DMS153 treated with DMSO at 0.1 percent for 48 hours (cell line): ENCODE measurements at regions not wholly inside any gene's neighbourhood (a gene's known extent, or its start where the extent isn't known, plus 50 kb on each side); places are given as distances from the start of the nearest gene placed in this dataset.
"Not testable (repeated sequence)": the region's sequence is repeated elsewhere in the genome, so short reads cannot be mapped to it uniquely, and the experiment has no call there.

Experiments
- DNase-seq: peaks from one replicate; lab custom pipeline; 2025; ENCODE audit not compliant: unreplicated experiment; lab: John Stamatoyannopoulos, UW

DNA sequence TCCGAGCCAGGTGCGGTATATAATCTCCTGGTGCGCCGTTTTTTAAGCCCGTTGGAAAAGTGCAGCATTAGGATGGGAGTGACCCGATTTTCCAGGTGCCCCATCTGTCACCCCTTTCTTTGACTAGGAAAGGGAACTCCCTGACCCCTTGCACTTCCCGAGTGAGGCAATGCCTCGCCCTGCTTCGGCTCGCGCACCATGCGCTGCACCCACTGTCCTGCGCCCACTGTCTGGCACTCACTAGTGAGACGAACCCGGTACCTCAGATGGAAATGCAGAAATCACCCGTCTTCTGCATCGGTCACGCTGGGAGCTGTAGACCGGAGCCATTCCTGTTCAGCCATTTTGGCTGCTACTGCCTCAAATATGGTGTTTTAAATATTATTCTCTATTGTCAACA is 198.0 kb downstream of the MEIS1 start:
- DNase-seq = not testable (repeated sequence)

GRCh38 chr2:66633631-66634030 is 198.7 kb downstream of the MEIS1 start:
- no peak for DNase-seq

DNA sequence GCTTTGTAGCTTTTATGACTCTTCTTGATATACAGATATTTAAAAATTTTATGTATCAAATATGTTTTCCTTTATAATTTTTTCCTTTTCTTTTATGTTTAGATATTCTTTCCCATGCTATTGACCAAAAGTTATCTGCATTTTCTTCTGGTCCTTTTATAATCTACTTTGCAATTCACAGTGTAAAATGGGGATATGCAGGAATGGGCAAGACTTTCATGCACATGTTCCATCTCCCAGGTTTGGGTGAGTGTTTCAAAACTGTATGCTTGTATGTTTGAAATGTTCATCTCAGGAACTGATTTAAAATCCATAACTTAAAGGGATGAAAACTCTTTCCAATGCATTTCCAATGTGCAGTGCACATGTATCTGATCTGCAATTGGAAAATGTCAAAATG is 199.9 kb downstream of the MEIS1 start:
- no peak for DNase-seq

DNA sequence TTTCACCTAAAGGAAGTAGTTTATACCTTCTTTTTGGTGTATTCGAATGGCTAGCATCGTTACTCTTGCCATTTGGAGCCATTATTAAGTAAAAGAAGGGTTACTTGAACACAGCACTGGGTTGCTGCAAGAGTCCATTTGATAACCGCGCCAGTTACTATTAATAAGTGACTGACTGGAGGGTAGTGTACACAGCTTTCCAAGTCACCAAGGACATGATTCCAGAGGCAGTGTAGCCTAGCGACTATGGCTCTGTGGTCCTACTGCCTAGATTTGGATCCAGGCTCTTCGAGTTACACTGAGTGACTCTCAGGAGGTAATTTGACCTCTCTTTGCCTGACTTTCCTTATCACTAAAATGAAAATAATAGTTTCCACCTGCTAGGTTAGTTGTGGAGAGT is 206.8 kb downstream of the MEIS1 start:
- DNase-seq = no peak

GRCh38 chr2:66648081-66648480 is 213.2 kb downstream of the MEIS1 start:
- not testable (repeated sequence) for DNase-seq

GRCh38 chr2:66649006-66649405 is 214.1 kb downstream of the MEIS1 start:
- DNase-seq = no peak

DNA sequence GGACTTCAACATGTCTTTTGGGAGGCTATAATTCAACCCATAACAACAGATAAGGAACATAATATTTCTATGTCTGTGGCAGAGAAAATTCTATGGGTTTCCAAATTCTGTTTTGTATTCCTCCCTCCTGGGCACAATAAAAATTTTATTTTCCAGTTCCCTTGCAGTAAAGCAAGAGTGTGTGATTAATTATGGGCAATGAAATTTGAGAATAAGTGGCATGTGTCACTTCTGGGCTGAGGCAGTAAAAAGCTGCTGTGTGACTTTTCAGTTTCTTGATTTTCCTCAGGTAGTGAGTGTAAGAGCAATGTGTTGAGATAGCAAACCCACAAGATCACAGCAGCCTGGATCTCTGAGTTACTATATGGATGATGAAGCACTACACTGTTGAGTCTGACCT is 216.4 kb downstream of the MEIS1 start:
- DNase-seq = no peak

DNA sequence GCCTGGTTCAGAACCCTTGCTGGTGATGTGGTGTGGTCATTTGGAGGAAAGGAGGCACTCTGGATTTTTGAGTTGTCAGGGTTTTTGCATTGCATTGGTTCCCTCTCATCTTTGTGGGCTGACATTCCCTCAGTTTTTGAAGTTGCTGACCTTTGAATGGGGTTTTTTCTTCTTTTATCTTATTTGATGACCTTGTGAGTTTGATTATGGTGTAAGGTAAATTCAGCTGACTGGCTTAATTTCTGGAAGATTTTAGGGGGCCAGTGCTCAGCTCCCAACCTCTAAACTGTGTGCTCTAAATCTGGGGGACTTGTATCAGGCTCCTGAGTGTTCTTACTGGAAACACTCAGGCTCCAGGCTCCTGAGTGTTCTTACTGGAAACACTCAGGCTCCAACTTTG is 225.9 kb downstream of the MEIS1 start:
- DNase-seq = no peak

DNA sequence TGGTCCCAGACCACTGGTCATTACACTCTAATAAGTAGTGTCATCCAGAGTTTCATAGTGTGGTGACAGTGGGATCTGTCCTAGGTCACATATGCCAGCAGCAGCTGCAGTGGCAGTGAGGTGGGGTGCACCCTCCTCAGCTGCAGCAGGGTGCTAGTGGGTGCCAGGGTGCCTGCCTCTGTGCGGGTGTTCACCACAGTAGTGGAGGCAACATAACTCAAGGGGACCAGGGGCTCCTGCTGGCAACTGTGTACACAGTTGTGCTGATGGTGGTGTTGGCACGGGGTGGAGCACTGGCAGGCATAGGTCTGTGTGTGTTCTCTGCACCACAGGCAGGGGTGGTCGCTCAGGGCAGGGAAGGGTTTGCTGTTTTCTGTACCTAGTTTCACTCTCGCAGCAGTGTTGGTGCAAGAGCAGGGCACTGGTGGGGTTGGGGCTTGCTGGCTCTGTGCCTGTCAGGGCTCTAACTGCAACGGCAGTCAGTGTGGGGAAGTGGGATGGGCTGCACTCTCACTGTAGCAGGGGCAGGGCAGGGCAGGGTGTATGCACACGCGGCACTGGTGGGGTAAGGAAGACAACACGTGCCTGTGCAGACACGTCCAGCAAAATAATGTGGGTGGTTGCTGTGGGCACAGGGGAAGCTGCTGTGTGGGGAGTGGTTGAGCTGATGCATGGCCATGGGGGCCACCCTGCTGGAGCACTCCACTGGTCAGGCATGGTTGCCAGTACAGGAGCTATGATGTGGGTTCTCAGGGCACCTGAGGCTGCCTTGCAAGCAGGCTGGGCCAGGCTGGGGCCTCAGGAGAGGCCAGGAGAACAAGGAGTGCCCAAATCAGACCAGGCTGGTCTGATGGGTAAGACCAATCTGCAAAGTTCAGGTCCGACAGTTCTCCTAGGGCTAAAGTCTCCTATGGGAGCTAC is 226.6 kb downstream of the MEIS1 start:
- no peak for DNase-seq

DNA sequence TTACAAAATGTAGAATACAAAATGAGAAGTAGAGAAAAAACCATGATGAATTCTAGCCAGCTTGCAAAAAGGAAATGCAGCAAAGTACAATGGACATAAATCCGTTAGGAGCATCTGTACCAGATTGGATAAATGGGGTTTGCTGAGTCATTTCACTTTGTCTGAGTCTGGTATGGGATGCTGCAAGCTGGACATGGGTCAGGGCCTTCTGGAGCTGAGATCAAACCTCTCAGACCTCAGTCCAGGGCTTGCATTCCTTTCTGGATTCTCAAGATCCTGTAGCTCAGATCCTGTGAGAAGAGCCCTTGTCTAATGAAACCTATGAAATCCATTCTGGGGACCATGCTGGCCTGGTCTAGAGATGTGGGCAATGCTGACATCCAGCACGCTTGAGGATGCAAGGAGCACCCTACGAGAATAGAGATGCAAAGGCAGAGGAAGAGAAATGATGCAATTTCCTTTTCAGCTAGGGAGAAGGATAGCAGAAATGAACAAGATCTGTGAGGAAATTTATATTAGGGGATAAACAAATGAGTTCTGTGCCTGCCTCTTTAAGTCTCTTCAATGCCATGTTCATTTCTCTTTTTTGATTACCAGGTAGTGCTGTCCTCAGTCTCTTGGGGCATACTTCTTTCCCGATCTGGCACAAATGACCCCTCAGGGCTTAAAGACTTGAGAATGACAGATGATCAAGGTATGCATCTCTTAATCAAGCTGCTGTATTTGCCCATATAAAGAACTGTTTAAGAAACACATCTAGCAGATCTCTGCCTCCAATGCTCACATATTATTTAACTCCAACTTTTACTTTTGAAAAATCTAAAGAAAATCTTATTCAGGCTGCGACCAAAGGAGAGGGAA is 230.4 kb downstream of the MEIS1 start:
- no peak for DNase-seq

DNA sequence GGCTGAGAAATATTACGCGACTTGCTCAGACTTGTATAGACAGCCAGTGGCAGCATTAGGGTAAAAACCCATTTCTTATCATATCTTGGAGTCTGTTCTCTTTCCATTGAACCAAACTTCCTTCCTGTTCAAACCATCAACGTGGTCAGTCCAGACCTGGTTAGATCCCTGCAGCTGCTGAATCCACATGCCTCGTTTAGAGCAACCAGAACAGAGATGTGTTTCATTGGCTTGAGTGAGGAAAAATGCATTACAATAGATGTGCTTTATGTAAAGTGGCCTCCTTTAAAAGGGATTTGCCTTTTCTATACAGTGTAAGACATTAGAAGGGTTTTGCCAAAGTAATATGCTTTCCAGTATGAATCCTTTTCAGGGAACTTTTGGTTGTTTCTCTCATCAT is 232.4 kb downstream of the MEIS1 start:
- no peak for DNase-seq

- DNase-seq = no peak
Measured at GRCh38 chr2:66673286-66673685, 238.4 kb downstream of the MEIS1 start.

DNA sequence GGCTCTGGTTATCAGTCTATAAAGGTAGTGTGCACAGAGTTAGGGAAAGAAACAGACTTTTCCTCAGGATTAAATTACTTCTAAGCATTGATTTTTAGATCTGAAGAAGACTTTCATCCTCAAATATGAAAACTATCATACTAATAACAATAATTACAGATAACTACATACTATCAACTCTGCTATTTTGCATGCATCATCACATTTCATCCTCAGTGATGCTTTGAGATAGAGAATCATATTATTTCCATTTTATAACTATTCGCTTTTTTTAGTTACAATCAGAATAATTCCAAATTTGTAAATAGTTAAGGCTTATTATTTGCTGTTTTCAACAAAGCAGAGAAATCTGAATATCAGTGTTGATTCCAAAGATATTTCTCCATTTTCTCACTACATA is 239.2 kb downstream of the MEIS1 start:
- no peak for DNase-seq

DNA sequence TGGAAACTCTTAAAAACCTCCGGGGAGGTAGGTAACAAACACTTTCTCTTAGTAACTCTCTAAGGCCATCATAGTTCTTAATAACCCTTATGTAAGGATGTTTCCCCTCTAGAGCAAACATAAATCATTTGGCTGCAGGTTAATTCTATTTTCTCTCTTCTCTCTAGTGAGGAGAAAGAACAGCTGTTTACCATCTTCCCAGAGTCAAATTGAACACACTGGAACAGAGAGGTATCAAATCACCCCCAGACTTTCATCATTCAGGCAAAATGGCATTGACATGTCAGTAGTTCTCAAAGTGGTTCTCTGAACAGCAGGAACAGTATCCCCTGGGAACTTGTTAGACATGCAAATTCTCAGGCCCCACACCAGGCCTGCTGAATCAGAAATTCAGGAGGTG is 240.7 kb downstream of the MEIS1 start:
- DNase-seq = no peak

DNA sequence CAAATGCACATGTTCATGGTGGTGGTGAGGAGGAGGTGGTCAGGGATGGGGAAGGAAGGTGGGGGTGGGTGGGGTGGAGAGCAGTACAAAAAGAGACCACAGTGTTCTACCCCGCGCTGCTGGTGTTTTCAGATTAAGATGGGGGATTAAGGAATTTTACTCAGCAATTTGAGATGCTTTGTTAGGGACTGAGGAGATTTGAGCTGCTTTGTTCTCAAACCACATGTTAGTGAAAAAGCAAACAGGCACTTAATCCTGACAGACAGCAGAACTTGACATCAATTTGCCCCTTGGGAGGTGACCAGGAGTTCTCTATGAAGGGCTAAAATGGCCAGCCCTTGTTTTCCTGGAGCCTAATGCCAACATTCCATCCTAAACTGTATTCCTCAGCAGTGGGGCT is 244.5 kb downstream of the MEIS1 start:
- no peak for DNase-seq

DNA sequence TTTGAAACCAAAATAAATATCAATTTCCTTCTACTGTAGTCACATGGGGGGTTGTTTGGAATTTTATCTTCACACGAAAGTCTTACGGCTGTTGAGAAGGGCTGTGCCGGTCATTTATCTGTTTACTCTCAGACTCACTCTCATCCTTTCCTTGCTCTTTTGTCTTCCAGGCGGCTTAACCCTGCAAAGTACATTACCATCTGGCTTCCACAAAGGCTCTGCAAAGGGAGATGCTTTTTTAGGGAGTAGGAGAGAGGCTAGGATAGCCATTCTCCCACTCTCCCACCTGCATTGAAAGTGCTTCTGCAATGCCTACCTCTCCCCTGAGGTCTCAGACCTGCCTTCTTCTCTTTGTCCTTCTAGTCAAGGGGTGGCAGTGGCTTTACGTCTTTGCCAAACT is 247.6 kb downstream of the MEIS1 start:
- DNase-seq = no peak

- DNase-seq = no peak
Measured at GRCh38 chr2:66683064-66683463, 248.1 kb downstream of the MEIS1 start.

DNA sequence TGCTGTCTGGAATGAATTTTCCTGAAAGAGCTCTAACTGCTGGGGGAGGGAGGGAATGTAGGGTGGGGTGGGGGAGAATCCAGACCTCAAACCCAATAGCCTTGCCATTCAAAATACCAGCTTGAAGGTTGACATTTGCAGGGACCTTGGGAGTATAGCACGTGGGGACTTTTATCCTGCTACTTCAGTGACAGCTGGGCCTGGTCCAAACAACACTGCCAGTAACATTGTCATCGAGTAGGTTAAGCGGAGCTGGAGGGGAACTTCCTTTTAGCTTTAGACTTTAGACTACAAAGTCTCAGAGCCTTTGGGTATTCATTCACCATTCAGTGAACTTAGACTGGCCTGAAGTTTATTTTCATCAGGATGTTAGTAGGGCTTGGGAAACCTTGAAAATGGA is 248.7 kb downstream of the MEIS1 start:
- no peak for DNase-seq

DNA sequence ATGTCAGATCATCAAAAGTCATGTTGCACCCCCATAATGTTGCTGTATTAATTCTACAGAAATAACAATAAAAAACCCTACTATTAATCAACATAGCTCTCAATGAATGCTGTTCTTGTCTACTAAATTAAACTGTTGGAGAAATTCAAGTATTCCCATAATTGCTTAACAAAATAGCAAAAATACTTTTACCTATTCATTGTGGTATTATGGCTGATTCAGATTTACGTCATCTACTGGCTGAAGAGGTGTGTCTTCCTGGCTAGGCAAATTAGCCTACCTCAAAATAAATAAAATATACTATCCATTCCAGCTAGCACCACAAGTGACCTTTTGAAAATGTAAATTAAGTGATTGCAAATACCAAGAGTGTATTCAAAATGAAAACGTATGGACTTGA is 249.4 kb downstream of the MEIS1 start:
- no peak for DNase-seq

GRCh38 chr2:66686755-66687154 is 251.8 kb downstream of the MEIS1 start:
- DNase-seq = no peak

- no peak for DNase-seq
Measured at GRCh38 chr2:66688951-66689350, 254.0 kb downstream of the MEIS1 start.

- DNase-seq = no peak
Measured at GRCh38 chr2:66689456-66690051, 254.6 kb downstream of the MEIS1 start.
